ENCODE measurements at regions not wholly inside any gene's neighbourhood (a gene's known extent, or its start where the extent isn't known, plus 50 kb on each side); places are given as distances from the start of the nearest gene placed in this dataset.

DNA sequence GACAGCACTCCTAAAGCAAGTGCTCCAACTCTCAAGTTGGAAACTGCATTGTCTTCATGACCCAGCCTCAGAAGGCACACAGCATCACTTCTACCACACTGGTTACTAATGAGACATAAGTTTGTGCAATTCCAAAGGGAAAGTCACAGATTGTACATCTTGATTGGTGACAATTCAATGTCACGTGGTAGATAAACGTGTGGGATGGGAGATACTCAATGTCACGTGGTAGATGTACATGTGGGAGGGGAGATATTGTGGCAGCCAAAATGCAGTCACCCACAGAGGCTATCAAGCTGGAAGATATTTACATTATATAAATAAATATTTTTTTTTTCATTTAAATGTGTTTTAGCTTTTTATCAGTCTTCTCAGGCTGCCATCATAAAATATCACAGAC is 393.3 kb downstream of the KIF16B start:
- DNase-seq (ENCODE audit: low read depth, low spot score) = no peak

DNA sequence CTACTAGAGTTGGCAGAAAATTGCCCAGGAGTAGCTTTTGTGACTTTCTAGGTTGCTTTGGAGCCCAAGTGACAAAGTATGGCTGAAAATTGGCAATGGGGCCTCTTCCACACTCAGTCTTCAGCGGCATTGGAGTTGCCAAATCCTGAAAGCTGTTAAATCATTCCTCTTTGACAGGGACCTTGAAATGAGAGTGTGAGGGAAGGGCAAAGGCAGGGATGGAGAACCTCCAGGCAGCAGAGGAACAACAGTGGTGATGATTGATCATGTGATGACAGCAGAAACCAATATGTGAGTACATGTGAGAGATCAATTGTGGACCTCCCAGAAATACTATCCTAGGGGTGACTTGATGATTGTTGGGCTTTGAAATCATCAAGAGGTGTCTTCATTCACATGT is 393.9 kb downstream of the KIF16B start:
- DNase-seq (ENCODE audit: low read depth, low spot score) = no peak
- TF ChIP-seq, protein P1, sequence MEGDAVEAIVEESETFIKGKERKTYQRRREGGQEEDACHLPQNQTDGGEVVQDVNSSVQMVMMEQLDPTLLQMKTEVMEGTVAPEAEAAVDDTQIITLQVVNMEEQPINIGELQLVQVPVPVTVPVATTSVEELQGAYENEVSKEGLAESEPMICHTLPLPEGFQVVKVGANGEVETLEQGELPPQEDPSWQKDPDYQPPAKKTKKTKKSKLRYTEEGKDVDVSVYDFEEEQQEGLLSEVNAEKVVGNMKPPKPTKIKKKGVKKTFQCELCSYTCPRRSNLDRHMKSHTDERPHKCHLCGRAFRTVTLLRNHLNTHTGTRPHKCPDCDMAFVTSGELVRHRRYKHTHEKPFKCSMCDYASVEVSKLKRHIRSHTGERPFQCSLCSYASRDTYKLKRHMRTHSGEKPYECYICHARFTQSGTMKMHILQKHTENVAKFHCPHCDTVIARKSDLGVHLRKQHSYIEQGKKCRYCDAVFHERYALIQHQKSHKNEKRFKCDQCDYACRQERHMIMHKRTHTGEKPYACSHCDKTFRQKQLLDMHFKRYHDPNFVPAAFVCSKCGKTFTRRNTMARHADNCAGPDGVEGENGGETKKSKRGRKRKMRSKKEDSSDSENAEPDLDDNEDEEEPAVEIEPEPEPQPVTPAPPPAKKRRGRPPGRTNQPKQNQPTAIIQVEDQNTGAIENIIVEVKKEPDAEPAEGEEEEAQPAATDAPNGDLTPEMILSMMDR (IDR thresholded peaks at IDR 0.05; ENCODE audit: low read depth, low read length) = no peak
- no peak overlapping the region for H3K4me3 ChIP-seq (ENCODE audit: low read depth, low read length)
- in situ Hi-C loops (cut with HindIII; ENCODE audit: low sequenced_read_pairs) = no loop called here

More for the DNA sequence above, 393.3 kb downstream of the KIF16B start:
- in situ Hi-C loops (cut with HindIII; ENCODE audit: low sequenced_read_pairs) = no loop called here
- H3K4me3 ChIP-seq (ENCODE audit: low read depth, low read length) = no peak overlapping the region
- TF ChIP-seq, protein P1 (IDR thresholded peaks at IDR 0.05; ENCODE audit: low read depth, low read length) = no peak

DNA sequence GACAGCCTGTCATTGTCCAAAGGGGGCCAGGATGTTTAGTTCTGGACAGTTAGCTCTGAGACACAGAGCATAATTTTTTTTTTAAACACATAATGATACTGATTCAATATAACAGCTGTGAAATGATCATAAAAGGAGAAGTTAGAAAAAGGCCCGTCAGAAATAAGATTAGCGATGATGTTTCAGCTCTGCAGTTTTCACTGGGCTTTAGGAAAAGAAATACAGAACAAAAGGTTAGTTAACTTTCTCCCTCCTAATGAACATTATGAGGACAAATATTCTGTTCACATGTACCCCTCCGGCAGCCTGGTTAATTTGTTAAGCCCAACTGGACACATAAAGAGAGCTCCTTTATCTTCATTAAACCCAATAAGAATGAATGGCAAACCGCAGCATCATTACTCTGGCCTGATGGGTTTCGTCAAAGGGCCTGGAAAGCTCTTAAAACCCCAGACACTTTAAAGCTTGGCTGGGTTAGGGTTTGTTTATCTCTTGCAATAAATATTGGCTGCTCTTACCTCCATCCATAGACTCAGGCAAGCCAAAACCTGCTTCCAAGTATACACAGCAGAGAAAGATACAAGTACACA is 394.6 kb downstream of the KIF16B start:
- no peak for DNase-seq (ENCODE audit: low read depth, low spot score)
- in situ Hi-C loops (cut with HindIII; ENCODE audit: low sequenced_read_pairs) = no loop called here

DNA sequence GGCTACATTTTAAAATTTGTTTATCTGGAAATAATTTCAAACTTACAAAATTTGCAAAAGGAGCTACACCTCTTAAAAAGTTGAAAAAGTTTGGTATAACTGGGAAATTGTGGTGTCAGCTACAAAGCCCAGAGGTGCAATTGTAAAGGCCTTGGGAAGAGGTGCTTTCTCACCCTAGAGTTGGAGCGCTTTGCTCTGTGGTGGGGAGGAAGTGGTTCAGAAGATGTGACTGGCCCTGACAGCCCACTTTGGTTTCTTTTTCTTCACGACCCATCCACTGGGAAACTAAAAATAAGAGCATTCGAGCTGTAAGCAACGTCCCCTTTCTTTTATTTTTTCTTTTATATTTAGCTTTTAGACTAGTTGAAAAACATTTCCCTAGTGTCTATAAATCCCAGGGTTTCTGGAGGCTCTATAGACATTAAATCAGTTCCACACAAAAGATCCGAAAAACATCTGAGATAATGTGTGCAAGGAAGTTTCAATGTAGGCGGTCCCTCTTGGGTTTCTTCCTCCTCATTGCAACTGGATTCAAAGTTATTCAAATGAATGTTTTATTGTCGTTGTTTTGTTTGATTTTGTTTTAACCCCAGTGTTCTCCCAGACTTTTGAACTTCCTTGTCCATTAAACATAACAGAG is 397.8 kb downstream of the KIF16B start:
- TF ChIP-seq, protein P1 (IDR thresholded peaks at IDR 0.05; ENCODE audit: low read depth, low read length) = no peak
- H3K4me3 ChIP-seq (ENCODE audit: low read depth, low read length) = no peak overlapping the region
- no peak for DNase-seq (ENCODE audit: low read depth, low spot score)
- in situ Hi-C loops (cut with HindIII; ENCODE audit: low sequenced_read_pairs) = no loop called here

More for the DNA sequence above, 394.6 kb downstream of the KIF16B start:
- no peak overlapping the region for H3K4me3 ChIP-seq (ENCODE audit: low read depth, low read length)
- TF ChIP-seq, protein P1 (IDR thresholded peaks at IDR 0.05; ENCODE audit: low read depth, low read length) = no peak

DNA sequence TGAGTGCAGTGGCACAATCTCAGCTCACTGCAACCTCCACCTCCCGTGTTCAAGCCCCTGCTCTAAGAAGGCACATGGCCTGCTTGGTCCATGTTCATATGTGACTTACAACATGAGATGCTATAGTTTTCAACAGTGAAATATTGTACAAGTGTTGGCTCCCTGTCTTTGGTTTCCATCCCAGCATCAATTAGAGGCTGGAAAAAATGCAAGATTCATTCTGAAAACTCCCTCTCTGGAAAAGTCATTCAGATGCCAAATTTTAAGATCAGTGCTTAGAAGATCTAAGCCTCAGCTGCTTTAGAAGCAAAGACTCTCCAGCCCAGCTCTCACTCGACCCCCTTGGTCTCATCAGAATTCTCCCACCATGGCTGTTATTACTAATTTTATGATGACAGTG is 398.9 kb downstream of the KIF16B start:
- in situ Hi-C loops (cut with HindIII; ENCODE audit: low sequenced_read_pairs) = no loop called here
- no peak for DNase-seq (ENCODE audit: low read depth, low spot score)
- TF ChIP-seq, protein P1 (IDR thresholded peaks at IDR 0.05; ENCODE audit: low read depth, low read length) = no peak
- no peak overlapping the region for H3K4me3 ChIP-seq (ENCODE audit: low read depth, low read length)

DNA sequence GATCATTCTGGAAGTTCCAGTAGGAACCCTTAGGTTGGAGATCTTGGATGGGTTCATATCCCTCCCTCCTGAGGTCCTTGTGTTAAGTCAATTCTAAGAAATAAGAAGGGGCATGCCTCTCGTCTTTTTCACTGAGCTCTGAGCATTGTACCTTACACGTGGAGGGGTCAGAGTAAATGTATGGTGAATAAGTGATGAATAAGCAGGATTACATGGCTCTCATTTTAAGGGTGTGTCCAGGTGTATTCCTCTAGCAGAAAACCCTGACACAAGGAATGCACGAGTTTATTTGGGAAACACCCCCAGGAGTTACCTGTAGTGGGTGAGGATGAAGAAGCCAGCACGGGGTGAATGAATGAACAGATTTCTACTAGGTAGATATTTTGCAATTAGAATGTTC is 400.2 kb downstream of the KIF16B start:
- in situ Hi-C loops (cut with HindIII; ENCODE audit: low sequenced_read_pairs) = no loop called here
- DNase-seq (ENCODE audit: low read depth, low spot score) = no peak
- H3K4me3 ChIP-seq (ENCODE audit: low read depth, low read length) = no peak overlapping the region
- TF ChIP-seq, protein P1 (IDR thresholded peaks at IDR 0.05; ENCODE audit: low read depth, low read length) = no peak

All from astrocyte of the spinal cord (primary cell).